GM12878 (cell line): ENCODE measurements at regions not wholly inside any gene's neighbourhood (a gene's known extent, or its start where the extent isn't known, plus 50 kb on each side); places are given as distances from the start of the nearest gene placed in this dataset.

Experiments
- DPF2 ChIP-seq: fragments of 450-650 bp; IDR thresholded peaks from 2 replicates; pipeline ENCODE4 v1.6.1; 2017; ENCODE audit warnings: mild to moderate bottlenecking
- JUND ChIP-seq: IDR thresholded peaks from 2 replicates; pipeline ENCODE4 v1.6.1; 2012; ENCODE audit warnings: low read depth, mild to moderate bottlenecking, low read length, improper control_type of control experiment, moderate library complexity
- POLR2AphosphoS5 ChIP-seq: IDR thresholded peaks from 2 replicates; pipeline ENCODE4 v1.6.1; 2011; ENCODE audit warnings: mild to moderate bottlenecking, low read length, inconsistent platforms
- RFX5 ChIP-seq: IDR thresholded peaks from 2 replicates; pipeline ENCODE4 v1.6.1; 2011; ENCODE audit warnings: low read depth, low read length, improper control_type of control experiment
- ZNF274 ChIP-seq: IDR thresholded peaks from one replicate; pipeline ENCODE4 v1.8.0; 2011; ENCODE audit not compliant: insufficient read length, insufficient read depth

DNA sequence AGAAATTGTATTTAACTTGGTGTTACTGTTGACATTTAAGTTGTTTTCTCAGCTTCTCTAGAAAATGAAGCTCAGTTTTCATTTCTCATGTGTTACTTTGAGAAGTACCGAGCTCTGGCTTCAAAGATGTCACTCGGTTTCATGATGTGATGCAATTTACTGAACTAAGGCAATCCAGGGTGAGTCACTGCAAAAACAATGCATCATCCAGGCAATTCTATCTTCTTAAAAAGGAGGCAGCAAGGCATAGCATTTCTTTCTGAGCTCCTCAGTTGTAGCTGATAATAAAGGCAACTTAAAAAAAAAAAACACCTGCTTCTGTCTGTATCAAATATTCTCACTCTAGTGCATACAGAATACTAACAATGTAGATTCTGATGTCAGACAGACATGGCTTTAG, 91.1 kb upstream of the KCNA4 start:
- TF ChIP-seq POLR2AphosphoS5 (no peak), JUND (no peak), DPF2 (no peak), RFX5 (no peak), ZNF274 (no peak)
